HepG2 (cell line): ENCODE measurements at regions not wholly inside any gene's neighbourhood (a gene's known extent, or its start where the extent isn't known, plus 50 kb on each side); places are given as distances from the start of the nearest gene placed in this dataset.

Experiments
- ATAC-seq: fragments of 200-7000 bp; cut with Tn5 transposase; 3 replicates; pipeline ENCODE4 v1.9.1; 2020; ENCODE audit warnings: mild to moderate bottlenecking, moderate library complexity
- BruUV-seq: library from RNA; stranded (reverse); fragments of 400-500 nt; replicated peaks from 2 replicates; lab custom pipeline; 2021; lab: Mats Ljungman, UMichigan
- CTCF ChIA-PET: fragments of 300-600 bp; formaldehyde crosslinking; extraction: SDS; loops from one replicate; lab custom pipeline; 2021; ENCODE audit warnings: low total read pairs, inconsistent platforms, low intra/inter-chr PET ratio; lab: Yijun Ruan, JAX
- POLR2A ChIA-PET: fragments of 350-600 bp; sonication (Branson Sonifier 250); formaldehyde crosslinking; loops from one replicate; lab custom pipeline; 2020; ENCODE audit warnings: antibody characterized with exemption, inconsistent platforms; lab: Yijun Ruan, JAX
- DNase-seq: peaks from one replicate; pipeline ENCODE4 v3.0.0-alpha.2; 2015; ENCODE audit warnings: low spot score
- FAIRE-seq: peaks from 3 replicates; lab custom pipeline; 2011; peaks lifted over from hg19 to GRCh38; lab: Jason Lieb, UNC
- H2AFZ ChIP-seq: one replicate; pipeline ENCODE4 v1.6.1; 2011; ENCODE audit warnings: low read length, inconsistent platforms
- H3K27ac ChIP-seq: fragments of 300-600 bp; 3 replicates; pipeline ENCODE4 v1.8.0; 2011; ENCODE audit warnings: mixed run types, mild to moderate bottlenecking, mixed read lengths, low read length, inconsistent platforms; ENCODE audit not compliant: insufficient read depth; ENCODE audit errors: extremely low read length
- H3K27me3 ChIP-seq, 2 experiments: fragments of 200-600 bp in 1 of 2; 2 replicates in 1 of 2; 3 replicates in 1 of 2; pipeline versions ENCODE4 v1.6.0 to v1.8.0; 2011; ENCODE audit warnings: low read length in 2 of 2, mild to moderate bottlenecking in 2 of 2, moderate library complexity in 2 of 2, inconsistent platforms in 1 of 2; ENCODE audit not compliant: insufficient read depth in 2 of 2, control insufficient read depth in 1 of 2
- H3K36me3 ChIP-seq, 2 experiments: fragments of 200-600 bp in 1 of 2; replicated peaks in 1 of 2; 2 replicates in 1 of 2; 3 replicates in 1 of 2; pipeline versions ENCODE4 v1.5.1 to v1.8.0; 2011; ENCODE audit warnings: low read length in 2 of 2, inconsistent platforms in 1 of 2; ENCODE audit not compliant: insufficient read depth in 2 of 2, control insufficient read depth in 1 of 2
- H3K4me1 ChIP-seq: 2 replicates; pipeline ENCODE4 v1.5.1; 2012; ENCODE audit warnings: low read length, inconsistent platforms; ENCODE audit not compliant: insufficient read depth
- H3K4me2 ChIP-seq: 2 replicates; pipeline ENCODE4 v1.6.0; 2011; ENCODE audit warnings: low read depth, low read length, inconsistent platforms
- H3K4me3 ChIP-seq, 3 experiments: fragments of 200-600 bp in 1 of 3; sonication (generic), shearing (Covaris generic) in 1 of 3; replicated peaks in 1 of 3; 2 replicates each; pipeline ENCODE4 v1.5.1; 2011 to 2016; ENCODE audit warnings: low read length in 3 of 3, inconsistent platforms in 2 of 3, low read depth in 2 of 3, mild to moderate bottlenecking in 2 of 3, control low read depth in 1 of 3, mixed read lengths in 1 of 3; ENCODE audit not compliant: insufficient read depth in 1 of 3
- H3K79me2 ChIP-seq: one replicate; pipeline ENCODE4 v1.6.1; 2011; ENCODE audit warnings: low read length, inconsistent platforms; ENCODE audit not compliant: insufficient read depth
- H3K9ac ChIP-seq: 2 replicates; pipeline ENCODE4 v1.6.0; 2011; ENCODE audit warnings: mild to moderate bottlenecking, low read depth, low read length, inconsistent platforms; ENCODE audit not compliant: insufficient read depth
- H3K9me3 ChIP-seq: 2 replicates; pipeline ENCODE4 v1.5.1; 2012; ENCODE audit warnings: mild to moderate bottlenecking, low read length
- H4K20me1 ChIP-seq: 2 replicates; pipeline ENCODE4 v1.6.0; 2011; ENCODE audit warnings: inconsistent platforms, mild to moderate bottlenecking, low read length, moderate library complexity; ENCODE audit not compliant: insufficient read depth
- ARID2 ChIP-seq: sonication (generic); formaldehyde crosslinking; IDR thresholded peaks from 2 replicates; pipeline ENCODE4 v1.8.1; 2022; ENCODE audit warnings: mild to moderate bottlenecking, missing genetic modification reagents, borderline replicate concordance
- DDIT3 ChIP-seq: sonication (generic); formaldehyde crosslinking; IDR thresholded peaks from 2 replicates; pipeline ENCODE4 v1.4.0; 2020; ENCODE audit warnings: mild to moderate bottlenecking, missing genetic modification reagents
- DNMT3B ChIP-seq: conservative IDR thresholded peaks from 2 replicates; pipeline ENCODE4 v1.6.1; 2016; ENCODE audit warnings: missing biosample characterization, control low read depth
- ELF3 ChIP-seq: IDR thresholded peaks from 2 replicates; pipeline ENCODE4 v1.6.1; 2016; ENCODE audit warnings: missing genetic modification reagents, missing compliant biosample characterization
- FIP1L1 ChIP-seq: fragments of 200-400 bp; formaldehyde crosslinking; IDR thresholded peaks from 2 replicates; pipeline ENCODE4 v1.6.1; 2018; ENCODE audit warnings: low read depth, mild to moderate bottlenecking, low read length, moderate library complexity, borderline replicate concordance; ENCODE audit not compliant: insufficient read depth
- GZF1 ChIP-seq: sonication (generic); formaldehyde crosslinking; IDR thresholded peaks from 2 replicates; pipeline ENCODE4 v1.5.1; 2020; ENCODE audit warnings: mild to moderate bottlenecking, missing genetic modification reagents
- HNRNPUL1 ChIP-seq: fragments of 200-400 bp; formaldehyde crosslinking; IDR thresholded peaks from 2 replicates; pipeline ENCODE4 v1.6.1; 2017; ENCODE audit warnings: low read depth, mild to moderate bottlenecking, low read length, moderate library complexity
- MYC ChIP-seq: sonication (generic); formaldehyde crosslinking; IDR thresholded peaks from 2 replicates; pipeline ENCODE4 v1.9.0; 2021; ENCODE audit warnings: missing genetic modification reagents, borderline replicate concordance
- PAF1 ChIP-seq: IDR thresholded peaks from 2 replicates; pipeline ENCODE4 v1.6.1; 2016; ENCODE audit warnings: missing genetic modification reagents, missing compliant biosample characterization
- PHF21A ChIP-seq: sonication (generic); formaldehyde crosslinking; IDR thresholded peaks from 2 replicates; pipeline ENCODE4 v1.5.0; 2020; ENCODE audit warnings: mild to moderate bottlenecking, missing genetic modification reagents
- SIX1 ChIP-seq: sonication (generic); formaldehyde crosslinking; IDR thresholded peaks from 2 replicates; pipeline ENCODE4 v1.4.0; 2020; ENCODE audit warnings: missing genetic modification reagents, borderline replicate concordance
- ZBTB25 ChIP-seq: IDR thresholded peaks from 2 replicates; pipeline ENCODE4 v1.6.1; 2018; ENCODE audit warnings: missing genetic modification reagents
- ZNF260 ChIP-seq: sonication (generic); formaldehyde crosslinking; IDR thresholded peaks from 2 replicates; pipeline ENCODE4 v1.4.0; 2020; ENCODE audit warnings: missing genetic modification reagents, low read depth, mild to moderate bottlenecking, borderline replicate concordance
- ZNF275 ChIP-seq: sonication (generic); formaldehyde crosslinking; IDR thresholded peaks from 2 replicates; pipeline ENCODE4 v1.8.0; 2022; ENCODE audit warnings: missing genetic modification reagents, mild to moderate bottlenecking, inconsistent platforms, borderline replicate concordance
- ZNF354B ChIP-seq: sonication (generic); formaldehyde crosslinking; IDR thresholded peaks from 2 replicates; pipeline ENCODE4 v1.8.0; 2022; ENCODE audit warnings: mild to moderate bottlenecking, missing genetic modification reagents
- ZNF484 ChIP-seq: sonication (generic); formaldehyde crosslinking; IDR thresholded peaks from 2 replicates; pipeline ENCODE4 v1.5.1; 2020; ENCODE audit warnings: mild to moderate bottlenecking, low read depth, missing genetic modification reagents, borderline replicate concordance
- ZNF619 ChIP-seq: sonication (generic); formaldehyde crosslinking; IDR thresholded peaks from 2 replicates; pipeline ENCODE4 v1.4.0; 2020; ENCODE audit warnings: mild to moderate bottlenecking, missing genetic modification reagents
- ZNF709 ChIP-seq: sonication (generic); formaldehyde crosslinking; IDR thresholded peaks from 2 replicates; pipeline ENCODE4 v1.5.0; 2020; ENCODE audit warnings: mild to moderate bottlenecking, missing genetic modification reagents
- WGBS: methylation state at CpG from one replicate; pipeline ENCODE4 v1.1.6; 2017; ENCODE audit warnings: low lambda C conversion rate; 5-methylcytosine and 5-hydroxymethylcytosine counted together
- in situ Hi-C: cut with HindIII; loops from 2 replicates; pipeline ENCODE4 v1.10.0; 2017; ENCODE audit warnings: low pct_unique_long_range_greater_than_20kb; ENCODE audit not compliant: extremely low pct_ligation_motif_present
- intact Hi-C: fragments of 100-400 bp; cut with micrococcal nuclease; formaldehyde crosslinking; loops from one replicate; pipeline ENCODE4 v1.10.0; 2022; ENCODE audit not compliant: unreplicated experiment

DNA sequence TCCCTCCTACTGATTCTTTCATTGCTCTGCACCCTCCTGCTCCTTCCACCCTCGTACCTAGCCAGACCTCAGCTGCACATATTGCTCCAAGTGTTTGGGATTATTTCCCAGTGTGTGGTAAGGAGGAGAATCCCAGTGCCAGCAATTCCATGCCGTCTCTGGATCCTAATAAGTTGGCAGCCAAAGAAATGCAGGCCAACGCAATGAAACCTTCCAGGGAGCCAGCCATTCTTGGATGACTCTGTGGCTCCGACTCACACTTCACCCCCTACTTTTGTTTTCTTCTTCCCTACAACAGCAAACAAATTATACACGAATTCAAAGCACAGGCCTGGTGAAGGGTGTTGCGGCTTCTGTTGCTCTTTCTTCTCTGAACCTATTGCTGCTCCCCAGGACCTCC lies 82.5 kb upstream of the SLC1A3 start:
- no peak overlapping the region for H3K9ac ChIP-seq
- no peak for FAIRE-seq
- H4K20me1 ChIP-seq = no peaks in the 10 kb centered on the region
- H3K4me2 ChIP-seq = no peak overlapping the region
- H3K36me3 ChIP-seq = no peaks in the 10 kb centered on the region
- H3K27ac ChIP-seq = no peak overlapping the region
- BruUV-seq = no TSS peak
- ATAC-seq = no peak
- H3K4me1 ChIP-seq = no peaks in the 10 kb centered on the region
- H3K79me2 ChIP-seq = no peaks in the 10 kb centered on the region
- no peak for TF ChIP-seq HNRNPUL1
- TF ChIP-seq ZNF260 (CRISPR knock-in tag) = no peak
- no peak for TF ChIP-seq MYC (CRISPR knock-in tag)
- no peak for TF ChIP-seq GZF1 (CRISPR knock-in tag)
- TF ChIP-seq PAF1 (CRISPR knock-in tag) = no peak
- TF ChIP-seq ZNF484 (CRISPR knock-in tag) = no peak
- no peak for TF ChIP-seq ZNF709 (CRISPR knock-in tag)
- no peak for TF ChIP-seq SIX1
- TF ChIP-seq ZNF354B (CRISPR knock-in tag) = no peak
- TF ChIP-seq ELF3 = no peak
- TF ChIP-seq ZNF619 (CRISPR knock-in tag) = no peak
- no peak for TF ChIP-seq ZBTB25
- no peak for TF ChIP-seq FIP1L1
- no peak for TF ChIP-seq ZNF275
- no peak for TF ChIP-seq DNMT3B
- TF ChIP-seq ARID2 (CRISPR knock-in tag) = no peak
- no peak for TF ChIP-seq PHF21A (CRISPR knock-in tag)
- no peak for TF ChIP-seq DDIT3
- 31% methylated on average over 6 of the region's 6 CpGs for WGBS
- intact Hi-C loops = no loop called here
- no peak overlapping the region for H3K4me3 ChIP-seq
- CTCF ChIA-PET = no interaction called here
- no peak for DNase-seq
- POLR2A ChIA-PET = no interaction called here
- no peaks in the 10 kb centered on the region for H3K9me3 ChIP-seq
- H3K27me3 ChIP-seq = peaks cover 1 to 5% of the 10 kb centered on the region in 2 experiments; a peak in 2 of 5 replicates
- no peak overlapping the region for H2AFZ ChIP-seq
- in situ Hi-C loops = loop anchor here (25.0 kb wide), 1 partner anchor 262 kb away; no protein-coding TSS in a partner anchor
